IMR-90 (cell line): ENCODE measurements at regions not wholly inside any gene's neighbourhood (a gene's known extent, or its start where the extent isn't known, plus 50 kb on each side); places are given as distances from the start of the nearest gene placed in this dataset.
"Not testable (repeated sequence)": the region's sequence is repeated elsewhere in the genome, so short reads cannot be mapped to it uniquely, and the experiment has no call there.

ENCODE experiments used
- CTCF ChIP-seq: conservative IDR thresholded peaks from 2 replicates; pipeline ENCODE4 v1.5.1; 2012; ENCODE audit warnings: mild to moderate bottlenecking, low read depth, low read length, improper control_type of control experiment
- MXI1 ChIP-seq: IDR thresholded peaks from 2 replicates; pipeline ENCODE4 v1.6.1; 2012; ENCODE audit warnings: low read depth, mild to moderate bottlenecking, low read length, moderate library complexity, borderline replicate concordance
- NFE2L2 ChIP-seq: fragments of 150-350 bp; IDR thresholded peaks from 2 replicates; pipeline ENCODE4 v1.6.1; 2016; ENCODE audit warnings: low read depth, mild to moderate bottlenecking, low read length
- POLR2A ChIP-seq: IDR thresholded peaks from 2 replicates; pipeline ENCODE4 v1.6.1; 2012; ENCODE audit warnings: mild to moderate bottlenecking, low read depth, low read length
- RAD21 ChIP-seq: IDR thresholded peaks from 2 replicates; pipeline ENCODE4 v1.6.1; 2012; ENCODE audit warnings: low read length, improper control_type of control experiment
- RCOR1 ChIP-seq: IDR thresholded peaks from 2 replicates; pipeline ENCODE4 v1.6.1; 2012; ENCODE audit warnings: mild to moderate bottlenecking, low read length, improper control_type of control experiment; ENCODE audit not compliant: insufficient replicate concordance
- RFX5 ChIP-seq: IDR thresholded peaks from 2 replicates; pipeline ENCODE4 v1.8.0; 2012; ENCODE audit warnings: low read depth, mild to moderate bottlenecking, low read length, moderate library complexity

GRCh38 chr7:150107283-150107682, 215.9 kb upstream of the LRRC61 start:
- not testable (repeated sequence) for TF ChIP-seq CTCF, RCOR1, MXI1, RFX5, NFE2L2, RAD21, POLR2A
